Lower leg skin (tissue), 4 donors: ENCODE measurements at regions not wholly inside any gene's neighbourhood (a gene's known extent, or its start where the extent isn't known, plus 50 kb on each side); places are given as distances from the start of the nearest gene placed in this dataset.

Experiments used
- DNase-seq, 2 donors: peaks; one replicate each; pipeline ENCODE4 v3.0.0-alpha.2; 2019; ENCODE audit warnings: low spot score in 2 of 2
- H3K4me3 ChIP-seq: fragments of 200-600 bp; sonication (generic); 2 replicates; pipeline ENCODE4 v1.5.1; 2017; ENCODE audit warnings: mild to moderate bottlenecking, low read depth; ENCODE audit not compliant: poor library complexity, severe bottlenecking
- POLR2A ChIP-seq, 2 donors: fragments of 450-650 bp; IDR thresholded peaks; one replicate each; pipeline ENCODE4 v1.6.1; 2016 to 2017; ENCODE audit warnings: antibody characterized with exemption in 2 of 2, mild to moderate bottlenecking in 1 of 2, moderate library complexity in 1 of 2
- WGBS, 2 donors: methylation state at CpG; one replicate each; pipeline ENCODE4 v1.1.5; 2018; 5-methylcytosine and 5-hydroxymethylcytosine counted together
- intact Hi-C: fragments of 100-400 bp; cut with DNase I; formaldehyde crosslinking; loops from one replicate; pipeline ENCODE4 v1.15.0; 2023; ENCODE audit warnings: low total_unique reads
- TF ChIP-seq, protein P1 (sequence below), 3 donors: fragments of 450-650 bp; IDR thresholded peaks; one replicate each; pipeline ENCODE4 v1.5.1; 2016; ENCODE audit warnings: antibody characterized with exemption in 3 of 3, mild to moderate bottlenecking in 3 of 3, moderate library complexity in 2 of 3

DNA sequence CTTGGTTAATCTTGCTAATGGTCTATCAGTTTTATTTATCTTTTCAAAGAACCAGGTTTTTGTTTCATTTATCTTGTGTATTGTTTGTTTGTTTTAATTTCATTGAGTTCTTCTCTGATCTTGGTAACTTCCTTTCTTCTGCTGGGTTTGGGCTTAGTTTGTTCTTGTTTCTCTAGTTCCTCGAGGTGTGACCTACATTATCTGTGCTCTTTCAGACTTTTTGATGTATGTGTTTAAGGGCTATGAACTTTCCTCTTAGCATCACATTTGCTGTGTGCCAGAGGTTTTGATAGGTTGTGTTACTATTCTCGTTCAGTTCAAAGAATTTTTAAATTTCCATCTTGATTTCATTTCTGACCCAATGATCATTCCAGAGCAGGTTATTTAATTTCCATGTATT, 365.4 kb upstream of the GATB start:
- WGBS, 2 donors: 75 to 77% methylated on average over 2 of the region's 2 CpGs

DNA sequence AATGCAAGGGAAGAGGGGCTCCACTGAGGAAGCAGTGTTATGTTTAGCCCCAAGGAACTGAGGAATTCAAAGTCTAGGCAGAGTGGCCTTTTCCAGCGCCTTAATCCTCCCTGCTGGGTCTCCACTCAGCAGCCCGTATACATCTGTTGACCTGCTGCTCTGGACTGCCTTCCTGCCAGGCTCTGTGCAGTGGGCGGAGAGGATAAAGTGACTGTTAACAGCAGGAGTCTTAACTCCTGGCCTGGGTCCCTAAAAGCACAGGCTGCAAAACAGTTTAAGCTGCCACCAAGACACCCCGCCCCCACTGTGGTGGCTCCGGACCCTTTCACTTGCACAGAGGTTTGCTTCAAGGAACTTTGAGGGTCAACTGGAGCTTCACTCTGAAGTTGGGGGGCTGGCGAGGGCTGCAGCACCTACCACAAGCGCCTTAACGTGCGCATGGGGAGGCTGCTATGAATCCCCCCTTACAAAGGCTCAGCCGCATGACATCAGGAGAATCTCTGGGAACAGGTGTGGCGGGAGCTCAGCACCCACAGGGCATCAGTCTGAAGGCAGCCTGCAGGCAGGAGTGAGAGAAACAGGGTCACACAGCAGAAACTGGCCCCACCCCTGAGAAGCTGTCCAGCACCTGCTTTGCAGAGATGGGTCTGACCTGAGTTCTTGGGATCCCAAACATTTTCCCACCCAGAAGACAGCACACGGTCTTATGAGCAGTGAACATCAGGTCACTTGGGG, 358.2 kb upstream of the GATB start:
- intact Hi-C loops: no loop called here
- DNase-seq: no peak
- TF ChIP-seq POLR2A (IDR thresholded peaks at IDR 0.05): no peak
- TF ChIP-seq, protein P1, sequence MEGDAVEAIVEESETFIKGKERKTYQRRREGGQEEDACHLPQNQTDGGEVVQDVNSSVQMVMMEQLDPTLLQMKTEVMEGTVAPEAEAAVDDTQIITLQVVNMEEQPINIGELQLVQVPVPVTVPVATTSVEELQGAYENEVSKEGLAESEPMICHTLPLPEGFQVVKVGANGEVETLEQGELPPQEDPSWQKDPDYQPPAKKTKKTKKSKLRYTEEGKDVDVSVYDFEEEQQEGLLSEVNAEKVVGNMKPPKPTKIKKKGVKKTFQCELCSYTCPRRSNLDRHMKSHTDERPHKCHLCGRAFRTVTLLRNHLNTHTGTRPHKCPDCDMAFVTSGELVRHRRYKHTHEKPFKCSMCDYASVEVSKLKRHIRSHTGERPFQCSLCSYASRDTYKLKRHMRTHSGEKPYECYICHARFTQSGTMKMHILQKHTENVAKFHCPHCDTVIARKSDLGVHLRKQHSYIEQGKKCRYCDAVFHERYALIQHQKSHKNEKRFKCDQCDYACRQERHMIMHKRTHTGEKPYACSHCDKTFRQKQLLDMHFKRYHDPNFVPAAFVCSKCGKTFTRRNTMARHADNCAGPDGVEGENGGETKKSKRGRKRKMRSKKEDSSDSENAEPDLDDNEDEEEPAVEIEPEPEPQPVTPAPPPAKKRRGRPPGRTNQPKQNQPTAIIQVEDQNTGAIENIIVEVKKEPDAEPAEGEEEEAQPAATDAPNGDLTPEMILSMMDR (IDR thresholded peaks at IDR 0.05): no peak
- WGBS, 2 donors: 72 to 73% methylated on average over 10 to 12 of the region's 12 CpGs
- no peak overlapping the region for H3K4me3 ChIP-seq

More for the DNA sequence above, 365.4 kb upstream of the GATB start:
- no peak for DNase-seq
- intact Hi-C loops: no loop called here
- no peak overlapping the region for H3K4me3 ChIP-seq
- TF ChIP-seq, protein P1 (IDR thresholded peaks at IDR 0.05): no peak
- no peak for TF ChIP-seq POLR2A (IDR thresholded peaks at IDR 0.05)

DNA sequence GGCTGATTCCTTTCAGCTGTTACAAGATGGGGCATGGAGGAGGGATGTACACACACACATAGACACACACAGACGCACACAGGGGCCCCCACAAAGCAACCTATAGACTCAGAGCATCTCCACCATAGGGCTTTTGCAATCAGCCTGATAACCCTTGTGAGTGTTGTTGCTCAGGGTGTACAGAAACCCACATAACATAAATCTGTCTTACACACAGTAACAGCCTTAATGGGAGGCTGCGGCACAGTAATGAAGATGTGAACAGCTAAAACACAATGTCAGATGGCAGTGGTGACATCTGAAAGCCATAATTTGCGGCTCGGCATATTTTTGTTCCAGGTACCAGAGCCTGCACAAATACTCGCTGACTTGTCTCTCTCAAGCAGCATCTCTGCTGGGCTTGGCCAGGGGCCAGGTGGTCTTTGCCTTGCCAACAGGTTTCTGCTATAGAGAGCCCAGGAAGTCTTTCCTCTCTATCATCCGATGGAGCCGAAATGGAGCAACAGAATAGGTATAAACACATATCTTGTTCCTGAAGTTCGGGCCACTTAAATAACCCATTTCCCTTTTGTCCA, 357.2 kb upstream of the GATB start:
- no peak overlapping the region for H3K4me3 ChIP-seq
- intact Hi-C loops: no loop called here
- WGBS, 2 donors: 77 to 79% methylated on average over 8 of the region's 8 CpGs
- TF ChIP-seq, protein P1 (IDR thresholded peaks at IDR 0.05): no peak
- TF ChIP-seq POLR2A (IDR thresholded peaks at IDR 0.05): no peak
- DNase-seq: no peak

DNA sequence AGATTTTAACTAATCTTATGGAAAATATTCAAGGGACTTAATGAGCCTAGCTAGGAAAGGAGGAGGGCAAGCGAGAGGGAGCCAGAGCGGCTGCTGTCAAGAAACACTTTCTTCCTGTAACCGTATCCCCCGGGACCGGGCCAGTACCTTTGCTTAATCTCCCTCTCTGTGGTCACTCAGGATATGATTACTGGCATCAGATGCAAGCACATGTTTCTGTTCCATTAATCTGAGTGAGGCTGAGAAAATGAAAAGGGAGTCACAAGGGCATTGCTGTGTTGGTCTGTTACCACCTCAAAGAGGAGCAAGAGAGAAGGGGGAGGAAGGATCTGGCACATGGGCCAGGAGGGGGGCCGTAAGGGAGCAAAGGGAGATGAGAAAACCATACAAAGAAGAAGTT, 356.7 kb upstream of the GATB start:
- H3K4me3 ChIP-seq: no peak overlapping the region
- 75 to 77% methylated on average over 6 of the region's 6 CpGs for WGBS, 2 donors
- intact Hi-C loops: no loop called here
- DNase-seq: no peak
- TF ChIP-seq, protein P1 (IDR thresholded peaks at IDR 0.05): no peak
- TF ChIP-seq POLR2A (IDR thresholded peaks at IDR 0.05): no peak

DNA sequence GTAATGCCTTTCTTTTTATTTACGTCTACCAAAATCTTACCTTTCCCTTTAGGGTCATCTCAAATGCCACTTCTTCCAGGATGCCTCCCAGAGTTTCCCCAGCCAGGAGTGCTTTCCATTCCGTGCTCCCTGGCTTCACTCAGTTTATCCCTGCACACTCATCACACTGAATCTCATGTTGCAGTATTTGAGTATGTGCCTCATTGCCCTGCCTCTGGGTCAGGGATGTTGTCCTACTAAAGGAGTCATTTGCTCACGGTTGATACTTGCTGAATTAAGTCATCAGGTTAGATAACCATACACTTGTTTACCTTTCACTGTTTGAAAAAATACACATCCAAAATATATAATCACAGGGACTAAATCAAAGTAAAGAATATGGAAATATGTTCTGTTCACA, 356.2 kb upstream of the GATB start:
- 88 to 89% methylated on average over 3 of the region's 3 CpGs for WGBS, 2 donors
- TF ChIP-seq POLR2A (IDR thresholded peaks at IDR 0.05): no peak
- TF ChIP-seq, protein P1 (IDR thresholded peaks at IDR 0.05): no peak
- intact Hi-C loops: no loop called here
- no peak for DNase-seq
- no peak overlapping the region for H3K4me3 ChIP-seq
